Liver (tissue), 8 donors: ENCODE measurements at regions not wholly inside any gene's neighbourhood (a gene's known extent, or its start where the extent isn't known, plus 50 kb on each side); places are given as distances from the start of the nearest gene placed in this dataset.

Source experiments
- DNase-seq: peaks from one replicate; pipeline ENCODE4 v3.0.0-alpha.2; 2017; ENCODE audit warnings: low spot score
- H3K27ac ChIP-seq, 2 donors: one replicate each; pipeline ENCODE4 v1.7.0; 2013; ENCODE audit warnings: inconsistent platforms in 2 of 2, low read length in 2 of 2, control low read depth in 1 of 2, low read depth in 1 of 2, mild to moderate bottlenecking in 1 of 2
- H3K27me3 ChIP-seq, 4 donors: one replicate each; pipeline versions ENCODE4 v1.6.1 to v1.7.0; 2013; ENCODE audit warnings: low read length in 3 of 4, inconsistent platforms in 1 of 4, mild to moderate bottlenecking in 1 of 4, moderate library complexity in 1 of 4; ENCODE audit not compliant: control insufficient read depth in 4 of 4, insufficient read depth in 4 of 4
- H3K36me3 ChIP-seq, 4 donors: one replicate each; pipeline versions ENCODE4 v1.6.1 to v1.7.0; 2013; ENCODE audit warnings: low read length in 3 of 4, mild to moderate bottlenecking in 3 of 4, low read depth in 1 of 4, moderate library complexity in 1 of 4; ENCODE audit not compliant: control insufficient read depth in 4 of 4, insufficient read depth in 3 of 4
- H3K4me1 ChIP-seq, 4 donors: one replicate each; pipeline versions ENCODE4 v1.6.1 to v1.7.0; 2013; ENCODE audit warnings: low read length in 3 of 4, mild to moderate bottlenecking in 3 of 4, moderate library complexity in 1 of 4; ENCODE audit not compliant: control insufficient read depth in 4 of 4, insufficient read depth in 4 of 4
- H3K4me3 ChIP-seq, 3 donors: one replicate each; pipeline versions ENCODE4 v1.6.1 to v1.7.0; 2013; ENCODE audit warnings: low read length in 3 of 3, control low read depth in 1 of 3, low read depth in 1 of 3, mild to moderate bottlenecking in 1 of 3
- H3K9ac ChIP-seq, 2 donors: one replicate each; pipeline ENCODE4 v1.7.0; 2013; ENCODE audit warnings: low read length in 2 of 2, mild to moderate bottlenecking in 2 of 2, moderate library complexity in 2 of 2, control low read depth in 1 of 2, low read depth in 1 of 2
- H3K9me3 ChIP-seq, 4 donors: one replicate each; pipeline versions ENCODE4 v1.6.1 to v1.7.0; 2013; ENCODE audit warnings: low read length in 3 of 4; ENCODE audit not compliant: control insufficient read depth in 4 of 4
- EGR1 ChIP-seq, 2 donors: IDR thresholded peaks; 2 replicates each; pipeline ENCODE4 v1.6.1; 2016 to 2018; ENCODE audit warnings: antibody characterized with exemption in 2 of 2, low read depth in 2 of 2
- FOXA1 ChIP-seq: IDR thresholded peaks from 2 replicates; pipeline ENCODE4 v1.6.1; 2016; ENCODE audit warnings: antibody characterized with exemption
- GABPA ChIP-seq, 2 donors: IDR thresholded peaks in 1 of 2; conservative IDR thresholded peaks in 1 of 2; 2 replicates each; pipeline ENCODE4 v1.6.1; 2016; ENCODE audit warnings: antibody characterized with exemption in 2 of 2, mild to moderate bottlenecking in 1 of 2, moderate library complexity in 1 of 2
- HNF4A ChIP-seq, 2 donors: conservative IDR thresholded peaks; 2 replicates each; pipeline ENCODE4 v1.6.1; 2016; ENCODE audit warnings: antibody characterized with exemption in 2 of 2, mild to moderate bottlenecking in 2 of 2
- HNF4G ChIP-seq: IDR thresholded peaks from 2 replicates; pipeline ENCODE4 v1.6.1; 2016; ENCODE audit warnings: antibody characterized with exemption
- JUND ChIP-seq, 2 donors: IDR thresholded peaks; 2 replicates each; pipeline ENCODE4 v1.6.1; 2016; ENCODE audit warnings: antibody characterized with exemption in 2 of 2
- NR2F2 ChIP-seq: IDR thresholded peaks from 2 replicates; pipeline ENCODE4 v1.6.1; 2016; ENCODE audit warnings: antibody characterized with exemption
- RAD21 ChIP-seq, 2 donors: IDR thresholded peaks; 2 replicates each; pipeline ENCODE4 v1.6.1; 2016; ENCODE audit warnings: antibody characterized with exemption in 2 of 2, mild to moderate bottlenecking in 2 of 2
- SP1 ChIP-seq: IDR thresholded peaks from 2 replicates; pipeline ENCODE4 v1.6.1; 2018; ENCODE audit warnings: antibody characterized with exemption, mild to moderate bottlenecking
- TAF1 ChIP-seq: conservative IDR thresholded peaks from 2 replicates; pipeline ENCODE4 v1.6.1; 2016; ENCODE audit warnings: antibody characterized with exemption, mild to moderate bottlenecking
- YY1 ChIP-seq: IDR thresholded peaks from 2 replicates; pipeline ENCODE4 v1.6.1; 2016; ENCODE audit warnings: antibody characterized with exemption, mild to moderate bottlenecking
- WGBS: extraction: QIAGEN DNeasy Blood & Tissue Kit; methylation state at CpG from one replicate; pipeline ENCODE4 v1.1.7; 2013; 5-methylcytosine and 5-hydroxymethylcytosine counted together
- TF ChIP-seq, protein P1 (sequence below): fragments of 150-350 bp; IDR thresholded peaks from 2 replicates; pipeline ENCODE4 v1.5.1; 2017; ENCODE audit warnings: improper control_type of control experiment, low read depth, low read length; ENCODE audit not compliant: missing input control
- TF ChIP-seq, protein P2 (sequence below): IDR thresholded peaks from 2 replicates; pipeline ENCODE4 v1.6.1; 2016; ENCODE audit warnings: antibody characterized with exemption
- TF ChIP-seq, protein P3 (sequence below): IDR thresholded peaks from 2 replicates; pipeline ENCODE4 v1.6.1; 2016; ENCODE audit warnings: antibody characterized with exemption
- TF ChIP-seq, protein P4 (sequence below): IDR thresholded peaks from 2 replicates; pipeline ENCODE4 v1.6.1; 2016; ENCODE audit warnings: antibody characterized with exemption, mild to moderate bottlenecking
- TF ChIP-seq, protein P5 (sequence below): IDR thresholded peaks from 2 replicates; pipeline ENCODE4 v1.6.1; 2016; ENCODE audit warnings: antibody characterized with exemption
- donor health status: healthy.
- donor health status: healthy.
- donor health status: healthy.
- donor health status: healthy.
- donor health status: healthy.

DNA sequence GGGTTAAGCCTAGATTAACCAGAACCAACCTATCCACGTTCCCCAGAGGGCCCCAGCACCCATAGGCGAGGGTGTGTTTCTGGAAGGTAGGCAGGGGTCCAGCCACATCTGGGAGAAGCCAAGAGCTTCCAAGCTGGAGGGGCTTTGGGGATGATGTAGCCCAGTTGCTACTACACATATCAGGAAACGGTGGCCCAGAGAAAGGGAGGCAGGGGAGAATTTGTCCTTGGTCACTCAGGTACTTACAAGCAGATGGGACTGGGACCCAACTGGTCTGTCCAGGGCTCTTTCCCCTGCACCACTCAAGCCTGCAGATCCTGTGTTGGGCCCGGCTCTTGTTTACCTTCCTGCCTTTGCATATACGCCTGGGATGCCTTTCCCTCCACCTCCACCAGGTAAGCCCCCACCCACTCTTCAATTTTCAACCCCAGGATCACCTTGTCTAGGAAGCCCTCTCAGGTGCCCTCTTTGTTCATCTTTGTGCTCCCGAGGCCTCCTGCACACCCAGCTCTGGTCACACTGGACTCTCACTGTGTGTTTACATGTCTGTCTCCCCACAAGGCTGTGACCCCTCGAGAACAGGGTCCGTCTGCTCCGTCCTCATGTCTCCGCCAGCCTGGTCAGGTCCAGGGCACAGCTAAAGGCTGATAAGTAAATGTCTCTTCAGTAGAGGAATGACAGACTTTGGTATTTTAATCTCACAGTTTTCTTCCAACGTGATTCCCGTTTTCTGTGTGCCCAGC is 204.4 kb upstream of the LINGO1 start:
- H3K9me3 ChIP-seq: no peaks in the 10 kb centered on the region
- H3K27me3 ChIP-seq: no peaks in the 10 kb centered on the region
- H3K27ac ChIP-seq: no peak overlapping the region
- no peak overlapping the region for H3K9ac ChIP-seq
- no peaks in the 10 kb centered on the region for H3K4me1 ChIP-seq
- TF ChIP-seq, protein P1, sequence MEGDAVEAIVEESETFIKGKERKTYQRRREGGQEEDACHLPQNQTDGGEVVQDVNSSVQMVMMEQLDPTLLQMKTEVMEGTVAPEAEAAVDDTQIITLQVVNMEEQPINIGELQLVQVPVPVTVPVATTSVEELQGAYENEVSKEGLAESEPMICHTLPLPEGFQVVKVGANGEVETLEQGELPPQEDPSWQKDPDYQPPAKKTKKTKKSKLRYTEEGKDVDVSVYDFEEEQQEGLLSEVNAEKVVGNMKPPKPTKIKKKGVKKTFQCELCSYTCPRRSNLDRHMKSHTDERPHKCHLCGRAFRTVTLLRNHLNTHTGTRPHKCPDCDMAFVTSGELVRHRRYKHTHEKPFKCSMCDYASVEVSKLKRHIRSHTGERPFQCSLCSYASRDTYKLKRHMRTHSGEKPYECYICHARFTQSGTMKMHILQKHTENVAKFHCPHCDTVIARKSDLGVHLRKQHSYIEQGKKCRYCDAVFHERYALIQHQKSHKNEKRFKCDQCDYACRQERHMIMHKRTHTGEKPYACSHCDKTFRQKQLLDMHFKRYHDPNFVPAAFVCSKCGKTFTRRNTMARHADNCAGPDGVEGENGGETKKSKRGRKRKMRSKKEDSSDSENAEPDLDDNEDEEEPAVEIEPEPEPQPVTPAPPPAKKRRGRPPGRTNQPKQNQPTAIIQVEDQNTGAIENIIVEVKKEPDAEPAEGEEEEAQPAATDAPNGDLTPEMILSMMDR: no peak
- TF ChIP-seq, protein P2, sequence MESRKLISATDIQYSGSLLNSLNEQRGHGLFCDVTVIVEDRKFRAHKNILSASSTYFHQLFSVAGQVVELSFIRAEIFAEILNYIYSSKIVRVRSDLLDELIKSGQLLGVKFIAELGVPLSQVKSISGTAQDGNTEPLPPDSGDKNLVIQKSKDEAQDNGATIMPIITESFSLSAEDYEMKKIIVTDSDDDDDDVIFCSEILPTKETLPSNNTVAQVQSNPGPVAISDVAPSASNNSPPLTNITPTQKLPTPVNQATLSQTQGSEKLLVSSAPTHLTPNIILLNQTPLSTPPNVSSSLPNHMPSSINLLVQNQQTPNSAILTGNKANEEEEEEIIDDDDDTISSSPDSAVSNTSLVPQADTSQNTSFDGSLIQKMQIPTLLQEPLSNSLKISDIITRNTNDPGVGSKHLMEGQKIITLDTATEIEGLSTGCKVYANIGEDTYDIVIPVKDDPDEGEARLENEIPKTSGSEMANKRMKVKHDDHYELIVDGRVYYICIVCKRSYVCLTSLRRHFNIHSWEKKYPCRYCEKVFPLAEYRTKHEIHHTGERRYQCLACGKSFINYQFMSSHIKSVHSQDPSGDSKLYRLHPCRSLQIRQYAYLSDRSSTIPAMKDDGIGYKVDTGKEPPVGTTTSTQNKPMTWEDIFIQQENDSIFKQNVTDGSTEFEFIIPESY: no peak
- TF ChIP-seq, protein P3, sequence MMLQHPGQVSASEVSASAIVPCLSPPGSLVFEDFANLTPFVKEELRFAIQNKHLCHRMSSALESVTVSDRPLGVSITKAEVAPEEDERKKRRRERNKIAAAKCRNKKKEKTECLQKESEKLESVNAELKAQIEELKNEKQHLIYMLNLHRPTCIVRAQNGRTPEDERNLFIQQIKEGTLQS: no peak
- TF ChIP-seq GABPA (IDR thresholded peaks at IDR 0.05 in 1 of 2, conservative IDR thresholded peaks at IDR 0.05 in 1 of 2) (no peak), TAF1 (no peak), RAD21 (IDR thresholded peaks at IDR 0.05) (no peak), NR2F2 (no peak), HNF4G (no peak), HNF4A (conservative IDR thresholded peaks at IDR 0.05) (no peak), SP1 (no peak), FOXA1 (no peak), EGR1 (IDR thresholded peaks at IDR 0.05; ENCODE audit: low read depth in 2 of 2) (no peak), JUND (IDR thresholded peaks at IDR 0.05) (no peak), YY1 (no peak)
- TF ChIP-seq, protein P4, sequence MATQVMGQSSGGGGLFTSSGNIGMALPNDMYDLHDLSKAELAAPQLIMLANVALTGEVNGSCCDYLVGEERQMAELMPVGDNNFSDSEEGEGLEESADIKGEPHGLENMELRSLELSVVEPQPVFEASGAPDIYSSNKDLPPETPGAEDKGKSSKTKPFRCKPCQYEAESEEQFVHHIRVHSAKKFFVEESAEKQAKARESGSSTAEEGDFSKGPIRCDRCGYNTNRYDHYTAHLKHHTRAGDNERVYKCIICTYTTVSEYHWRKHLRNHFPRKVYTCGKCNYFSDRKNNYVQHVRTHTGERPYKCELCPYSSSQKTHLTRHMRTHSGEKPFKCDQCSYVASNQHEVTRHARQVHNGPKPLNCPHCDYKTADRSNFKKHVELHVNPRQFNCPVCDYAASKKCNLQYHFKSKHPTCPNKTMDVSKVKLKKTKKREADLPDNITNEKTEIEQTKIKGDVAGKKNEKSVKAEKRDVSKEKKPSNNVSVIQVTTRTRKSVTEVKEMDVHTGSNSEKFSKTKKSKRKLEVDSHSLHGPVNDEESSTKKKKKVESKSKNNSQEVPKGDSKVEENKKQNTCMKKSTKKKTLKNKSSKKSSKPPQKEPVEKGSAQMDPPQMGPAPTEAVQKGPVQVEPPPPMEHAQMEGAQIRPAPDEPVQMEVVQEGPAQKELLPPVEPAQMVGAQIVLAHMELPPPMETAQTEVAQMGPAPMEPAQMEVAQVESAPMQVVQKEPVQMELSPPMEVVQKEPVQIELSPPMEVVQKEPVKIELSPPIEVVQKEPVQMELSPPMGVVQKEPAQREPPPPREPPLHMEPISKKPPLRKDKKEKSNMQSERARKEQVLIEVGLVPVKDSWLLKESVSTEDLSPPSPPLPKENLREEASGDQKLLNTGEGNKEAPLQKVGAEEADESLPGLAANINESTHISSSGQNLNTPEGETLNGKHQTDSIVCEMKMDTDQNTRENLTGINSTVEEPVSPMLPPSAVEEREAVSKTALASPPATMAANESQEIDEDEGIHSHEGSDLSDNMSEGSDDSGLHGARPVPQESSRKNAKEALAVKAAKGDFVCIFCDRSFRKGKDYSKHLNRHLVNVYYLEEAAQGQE: no peak
- TF ChIP-seq, protein P5, sequence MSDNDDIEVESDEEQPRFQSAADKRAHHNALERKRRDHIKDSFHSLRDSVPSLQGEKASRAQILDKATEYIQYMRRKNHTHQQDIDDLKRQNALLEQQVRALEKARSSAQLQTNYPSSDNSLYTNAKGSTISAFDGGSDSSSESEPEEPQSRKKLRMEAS: no peak
- WGBS: 57% methylated on average over 12 of the region's 12 CpGs
- no peak overlapping the region for H3K4me3 ChIP-seq
- H3K36me3 ChIP-seq: no peaks in the 10 kb centered on the region
- DNase-seq: no peak
